Endothelial cell of umbilical vein (primary cell): ENCODE measurements at regions not wholly inside any gene's neighbourhood (a gene's known extent, or its start where the extent isn't known, plus 50 kb on each side); places are given as distances from the start of the nearest gene placed in this dataset.

ENCODE experiments used
- BruUV-seq: library from RNA; stranded (reverse); fragments of 400-500 nt; replicated peaks from 2 replicates; lab custom pipeline; 2021; lab: Mats Ljungman, UMichigan
- CTCF ChIA-PET: fragments of 300-600, 350-600 bp; sonication (Branson Sonifier 250); formaldehyde crosslinking; loops from one replicate; lab custom pipeline; 2021; ENCODE audit warnings: antibody characterized with exemption, inconsistent platforms; lab: Charles Lee
- POLR2A ChIA-PET: fragments of 300-600, 350-600 bp; sonication (Branson Sonifier 250); formaldehyde crosslinking; loops from one replicate; lab custom pipeline; 2021; ENCODE audit warnings: antibody characterized with exemption, inconsistent platforms; lab: Charles Lee
- DNase-seq: peaks from one replicate; pipeline ENCODE4 v3.0.0-alpha.2; 2011; ENCODE audit warnings: low read depth, low spot score
- FAIRE-seq: peaks from 2 replicates; lab custom pipeline; 2011; peaks lifted over from hg19 to GRCh38; lab: Jason Lieb, UNC
- H2AFZ ChIP-seq: 2 replicates; pipeline ENCODE4 v1.6.0; 2012; ENCODE audit warnings: low read depth, low read length, control low read depth, inconsistent platforms
- H3K27ac ChIP-seq: 2 replicates; pipeline ENCODE4 v1.5.1; 2011; ENCODE audit warnings: low read depth, mild to moderate bottlenecking, control low read depth, low read length, moderate library complexity; ENCODE audit not compliant: insufficient read depth
- H3K27me3 ChIP-seq, 2 experiments: 2 replicates each; pipeline versions ENCODE4 v1.6.0 to v1.6.1; 2011; ENCODE audit warnings: low read length in 2 of 2, mixed read lengths in 1 of 2; ENCODE audit not compliant: control insufficient read depth in 2 of 2, insufficient read depth in 2 of 2
- H3K36me3 ChIP-seq, 2 experiments: 2 replicates in 1 of 2; 3 replicates in 1 of 2; pipeline ENCODE4 v1.5.1; 2011; ENCODE audit warnings: low read length in 2 of 2, mild to moderate bottlenecking in 1 of 2, moderate library complexity in 1 of 2; ENCODE audit not compliant: control insufficient read depth in 2 of 2, insufficient read depth in 2 of 2; ENCODE audit errors: extremely low read depth in 1 of 2
- H3K4me1 ChIP-seq: 3 replicates; pipeline ENCODE4 v1.5.1; 2011; ENCODE audit warnings: mild to moderate bottlenecking, low read length; ENCODE audit not compliant: control insufficient read depth, insufficient read depth; ENCODE audit errors: extremely low read depth
- H3K4me2 ChIP-seq: 2 replicates; pipeline ENCODE4 v1.6.1; 2011; ENCODE audit warnings: low read length, control low read depth, mixed read lengths; ENCODE audit not compliant: insufficient read depth
- H3K4me3 ChIP-seq, 3 experiments: fragments of 200-600 bp in 1 of 3; sonication (generic), shearing (Covaris generic) in 1 of 3; replicated peaks in 1 of 3; 2 replicates each; pipeline ENCODE4 v1.5.1; 2011 to 2016; ENCODE audit warnings: control low read depth in 3 of 3, low read length in 3 of 3, mild to moderate bottlenecking in 2 of 3, inconsistent platforms in 1 of 3, low read depth in 1 of 3, moderate library complexity in 1 of 3; ENCODE audit not compliant: insufficient read depth in 1 of 3
- H3K79me2 ChIP-seq: 2 replicates; pipeline ENCODE4 v1.6.0; 2012; ENCODE audit warnings: low read length, inconsistent platforms; ENCODE audit not compliant: control insufficient read depth, insufficient read depth
- H3K9ac ChIP-seq: replicated peaks from 2 replicates; pipeline ENCODE3; 2011; ENCODE audit warnings: low read length, control low read depth; ENCODE audit not compliant: insufficient read depth; ENCODE audit errors: extremely low read depth
- H3K9me1 ChIP-seq: replicated peaks from 3 replicates; pipeline ENCODE4 v1.6.0; 2011; ENCODE audit warnings: mild to moderate bottlenecking, low read length; ENCODE audit not compliant: control insufficient read depth, insufficient read depth; ENCODE audit errors: extremely low read depth
- H3K9me3 ChIP-seq: replicated peaks from 2 replicates; pipeline ENCODE4 v1.5.1; 2012; ENCODE audit warnings: low read length, inconsistent platforms; ENCODE audit not compliant: control insufficient read depth, insufficient read depth
- H4K20me1 ChIP-seq: replicated peaks from 2 replicates; pipeline ENCODE3; 2011; ENCODE audit warnings: mild to moderate bottlenecking, low read length; ENCODE audit not compliant: control insufficient read depth, insufficient read depth; ENCODE audit errors: extremely low read depth
- CTCF ChIP-seq, 2 donors: IDR thresholded peaks; 1 replicate in 1 of 2; 2 replicates in 1 of 2; pipeline ENCODE4 v1.5.1; 2011; ENCODE audit warnings: low read length in 2 of 2, mild to moderate bottlenecking in 2 of 2, moderate library complexity in 2 of 2, control low read depth in 1 of 2, inconsistent platforms in 1 of 2, low read depth in 1 of 2; ENCODE audit not compliant: insufficient read depth in 1 of 2; ENCODE audit errors: extremely low read depth in 1 of 2
- EZH2 ChIP-seq: IDR thresholded peaks from 2 replicates; pipeline ENCODE4 v1.6.1; 2012; ENCODE audit warnings: borderline replicate concordance, low read depth, mild to moderate bottlenecking, moderate library complexity, low read length, inconsistent platforms; ENCODE audit not compliant: severe bottlenecking
- FOS ChIP-seq: IDR thresholded peaks from 2 replicates; pipeline ENCODE4 v1.6.1; 2011; ENCODE audit warnings: mild to moderate bottlenecking, low read length, moderate library complexity, borderline replicate concordance; ENCODE audit not compliant: insufficient read depth
- GATA2 ChIP-seq: IDR thresholded peaks from 2 replicates; pipeline ENCODE4 v1.7.0; 2011; ENCODE audit warnings: low read depth, mild to moderate bottlenecking, moderate library complexity, mixed read lengths, low read length; ENCODE audit not compliant: insufficient read length, insufficient read depth
- JUN ChIP-seq: IDR thresholded peaks from 2 replicates; pipeline ENCODE4 v1.6.1; 2011; ENCODE audit warnings: borderline replicate concordance, low read depth; ENCODE audit not compliant: insufficient read length, insufficient read depth
- MAX ChIP-seq: IDR thresholded peaks from 2 replicates; pipeline ENCODE4 v1.6.1; 2011; ENCODE audit not compliant: insufficient read depth, insufficient read length
- MYC ChIP-seq: IDR thresholded peaks from one replicate; pipeline ENCODE4 v1.6.1; 2011; ENCODE audit warnings: mild to moderate bottlenecking, low read depth, low read length
- POLR2A ChIP-seq: IDR thresholded peaks from 2 replicates; pipeline ENCODE4 v1.6.1; 2012; ENCODE audit warnings: low read depth, mild to moderate bottlenecking, control low read depth, low read length
- POLR2AphosphoS5 ChIP-seq: IDR thresholded peaks from 2 replicates; pipeline ENCODE4 v1.6.1; 2012; ENCODE audit warnings: low read depth, mild to moderate bottlenecking, control low read depth, low read length, moderate library complexity; ENCODE audit not compliant: insufficient read depth
- dilution Hi-C: fragments of 300-500 bp; cut with MboI; formaldehyde crosslinking; loops from one replicate; pipeline ENCODE4 v1.15.0; 2019; ENCODE audit warnings: low sequenced_read_pairs; ENCODE audit not compliant: extremely low pct_ligation_motif_present
- intact Hi-C: fragments of 100-400 bp; cut with micrococcal nuclease; formaldehyde crosslinking; loops from one replicate; pipeline ENCODE4 v1.10.0; 2022

- TF ChIP-seq MAX (no peak), GATA2 (no peak), EZH2 (no peak), JUN (no peak), POLR2AphosphoS5 (no peak), MYC (no peak), POLR2A (no peak), CTCF (IDR thresholded peaks at IDR 0.05; ENCODE audit: extremely low read depth in 1 of 2, insufficient read depth in 1 of 2, low read depth in 1 of 2, low read length in 2 of 2) (no peak), FOS (no peak)
Observed at GRCh38 chr5:57906671-57907070, 424.1 kb upstream of the ACTBL2 start.

More at GRCh38 chr5:57906671-57907070, 424.1 kb upstream of the ACTBL2 start:
- Histone ChIP-seq H4K20me1 (no peaks in the 10 kb centered on the region), H3K4me3 (no peak overlapping the region), H3K79me2 (no peaks in the 10 kb centered on the region), H3K4me2 (no peak overlapping the region), H3K9ac (no peak overlapping the region), H3K4me1 (peaks cover 5% of the 10 kb centered on the region), H3K36me3 (no peaks in the 10 kb centered on the region), H2AFZ (no peak overlapping the region), H3K27ac (no peak overlapping the region), H3K9me1 (no peaks in the 10 kb centered on the region), H3K9me3 (no peaks in the 10 kb centered on the region), H3K27me3 (no peaks in the 10 kb centered on the region)
- BruUV-seq = no TSS peak
- no peak for FAIRE-seq
- ChIA-PET POLR2A (no interaction called here), CTCF (no interaction called here)
- no peak for DNase-seq
- dilution Hi-C loops (no loop called here), intact Hi-C loops (no loop called here)
